Upper lobe of left lung (tissue), 4 donors: ENCODE measurements at regions not wholly inside any gene's neighbourhood (a gene's known extent, or its start where the extent isn't known, plus 50 kb on each side); places are given as distances from the start of the nearest gene placed in this dataset.

ENCODE experiments used
- CTCF ChIP-seq, 6 experiments: fragments of 450-650 bp in 4 of 6; fragments of 200-600 bp in 2 of 6; sonication (generic) in 2 of 6; IDR thresholded peaks; one replicate each; pipeline ENCODE4 v1.5.1; 2016 to 2019; ENCODE audit warnings: antibody characterized with exemption in 6 of 6
- EP300 ChIP-seq, 4 donors: sonication (generic); formaldehyde crosslinking; IDR thresholded peaks; one replicate each; pipeline ENCODE4 v1.5.1; 2017; ENCODE audit warnings: antibody characterized with exemption in 4 of 4, control low read depth in 2 of 4
- POLR2A ChIP-seq, 4 donors: fragments of 450-650 bp; IDR thresholded peaks; one replicate each; pipeline ENCODE4 v1.5.1; 2016 to 2017; ENCODE audit warnings: antibody characterized with exemption in 4 of 4, mild to moderate bottlenecking in 2 of 4
- POLR2AphosphoS5 ChIP-seq, 2 donors: sonication (generic); formaldehyde crosslinking; IDR thresholded peaks; one replicate each; pipeline ENCODE4 v1.5.1; 2017; ENCODE audit warnings: antibody characterized with exemption in 2 of 2

GRCh38 chr11:127994736-127995135 is 592.6 kb downstream of the ETS1 start:
- TF ChIP-seq CTCF (IDR thresholded peaks at IDR 0.05) (no peak), POLR2A (IDR thresholded peaks at IDR 0.05) (no peak), POLR2AphosphoS5 (IDR thresholded peaks at IDR 0.05) (no peak), EP300 (IDR thresholded peaks at IDR 0.05) (no peak)
